GM04503 (cell line): ENCODE measurements at regions not wholly inside any gene's neighbourhood (a gene's known extent, or its start where the extent isn't known, plus 50 kb on each side); places are given as distances from the start of the nearest gene placed in this dataset.

Experiments used
- DNase-seq: peaks from one replicate; pipeline ENCODE4 v3.0.0-alpha.2; 2012; ENCODE audit warnings: low read depth

DNA sequence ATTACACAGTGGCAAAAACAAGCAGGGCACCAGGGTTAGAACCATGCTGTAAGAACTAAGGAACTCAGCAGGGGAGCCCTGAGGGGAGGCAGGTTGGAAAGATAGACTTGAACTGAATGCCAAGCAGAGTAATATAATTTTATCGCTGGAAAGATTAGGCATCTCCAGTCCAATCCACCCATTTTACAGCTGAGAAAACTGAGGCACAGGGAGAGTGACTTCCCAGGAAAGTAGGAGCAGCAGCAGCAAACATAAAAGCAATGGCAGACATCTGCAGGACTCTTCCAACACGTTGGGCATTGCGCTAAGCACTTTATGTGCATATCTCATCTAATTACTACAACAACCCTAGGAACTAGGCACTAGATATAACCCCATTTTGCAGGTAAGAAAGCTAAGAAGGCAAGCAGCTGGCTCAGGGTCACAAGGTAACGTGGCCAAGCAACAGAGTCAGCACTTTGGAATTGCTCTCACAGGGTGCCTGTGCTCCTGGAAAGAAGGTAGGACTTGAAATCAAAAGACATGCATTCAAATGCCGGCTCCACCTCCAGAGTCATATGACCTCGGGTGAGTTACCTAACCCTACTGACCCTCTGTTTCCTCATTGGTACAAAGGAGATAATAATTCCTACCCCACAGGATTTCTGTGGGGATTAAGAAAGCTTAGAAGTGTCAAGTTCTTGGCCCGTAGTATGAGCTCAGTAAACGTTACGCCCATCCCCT is 215.3 kb downstream of the BARX2 start:
- no peak for DNase-seq

DNA sequence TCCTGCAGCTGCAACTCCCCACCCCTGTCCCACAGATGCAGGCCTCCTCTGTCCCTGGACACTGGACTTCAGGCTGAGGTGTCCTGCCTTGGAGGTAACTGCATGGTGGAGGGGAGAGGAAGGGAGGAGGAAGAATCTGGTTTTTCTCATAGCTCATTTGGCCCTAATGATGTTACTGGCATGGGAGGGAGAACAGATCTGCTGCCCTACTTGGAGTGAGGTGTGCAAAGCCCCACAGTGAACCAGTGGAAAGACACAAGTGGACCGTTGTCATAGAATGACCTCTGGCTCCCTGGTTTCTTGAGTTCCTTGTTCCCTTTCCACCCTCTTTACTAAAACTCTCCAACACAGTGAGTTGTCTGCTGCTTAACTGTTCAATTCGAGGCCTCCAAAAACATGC is 215.9 kb downstream of the BARX2 start:
- no peak for DNase-seq

DNA sequence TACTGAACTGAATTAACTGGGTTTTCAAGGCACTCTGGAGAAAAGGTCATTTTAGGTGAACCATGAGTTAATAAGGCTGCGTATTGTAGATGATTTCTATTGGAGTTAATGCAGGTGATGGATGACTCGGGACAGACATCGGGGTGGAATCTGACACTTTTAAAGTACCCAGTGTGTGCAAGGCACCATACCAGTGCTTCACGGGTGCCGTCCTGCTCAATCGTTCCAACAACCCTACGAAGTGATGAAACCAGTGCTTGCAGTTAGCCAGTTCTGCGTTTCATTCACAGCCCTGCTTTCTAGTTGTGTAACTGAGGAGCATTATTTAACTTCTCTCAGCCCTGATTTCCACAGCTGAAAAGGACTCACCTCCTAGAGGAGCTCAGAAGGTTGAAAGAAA is 216.5 kb downstream of the BARX2 start:
- no peak for DNase-seq

DNA sequence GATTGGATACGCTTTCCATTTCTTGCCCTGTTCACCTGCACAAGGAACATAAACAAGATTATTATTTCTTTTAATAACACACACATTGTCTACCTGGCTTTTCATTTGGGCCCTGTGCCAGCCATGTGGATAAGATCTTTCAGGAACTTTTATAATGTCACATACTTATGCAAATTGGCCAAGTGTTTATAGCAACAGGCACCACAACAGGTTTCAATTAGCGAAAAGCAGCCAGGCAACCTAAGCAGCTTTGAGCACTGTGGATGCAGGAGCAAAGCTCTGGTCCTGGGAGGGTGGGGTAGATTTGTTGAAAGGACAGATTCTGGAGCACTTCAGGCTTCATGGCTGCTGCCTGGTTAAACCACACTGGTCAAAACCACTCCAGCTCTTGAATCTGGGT is 217.4 kb downstream of the BARX2 start:
- DNase-seq, result no peak

DNA sequence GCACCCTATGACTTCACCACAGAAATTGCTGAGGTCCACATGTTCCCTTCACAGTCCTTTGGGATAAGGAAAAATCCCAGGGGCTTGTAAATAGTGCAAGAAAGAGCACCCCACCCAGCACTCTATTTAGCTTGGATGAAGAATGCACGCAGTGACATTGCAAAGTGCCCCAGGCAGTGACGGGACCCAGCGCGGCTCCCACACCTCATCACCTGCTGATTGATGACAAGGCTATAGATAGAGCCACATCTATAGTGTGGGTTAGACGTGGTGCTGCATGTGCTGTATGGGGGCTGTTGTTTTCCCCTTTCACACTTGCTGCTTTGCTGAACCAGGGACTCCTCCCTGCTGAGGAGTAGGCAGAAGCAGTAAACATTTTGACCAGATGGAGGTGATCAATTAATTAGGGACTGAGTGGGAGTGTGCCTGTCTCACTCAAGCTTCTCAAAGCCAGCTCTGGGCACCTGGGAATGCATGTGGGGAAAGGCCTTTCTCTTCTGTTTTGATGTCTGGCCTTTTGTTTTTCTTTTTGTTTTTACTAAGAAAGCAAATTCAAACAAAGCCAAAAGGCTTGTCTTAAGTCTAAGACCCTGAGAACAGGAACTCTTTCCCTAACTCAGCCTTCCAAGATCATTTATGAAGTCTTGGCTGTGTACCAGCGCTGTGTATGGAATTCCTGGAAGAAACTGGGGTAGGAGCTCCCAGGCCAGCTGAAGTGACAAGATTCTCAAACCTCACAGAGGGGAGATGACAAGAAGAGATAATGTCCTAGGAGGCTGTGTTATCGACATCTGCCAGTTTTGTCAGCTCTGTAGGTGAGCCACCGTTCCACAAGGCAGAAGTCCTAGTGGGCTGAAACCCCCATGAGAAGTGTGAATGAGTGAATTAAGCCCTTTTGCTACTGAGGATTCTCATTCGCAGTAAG is 219.7 kb downstream of the BARX2 start:
- no peak for DNase-seq

DNA sequence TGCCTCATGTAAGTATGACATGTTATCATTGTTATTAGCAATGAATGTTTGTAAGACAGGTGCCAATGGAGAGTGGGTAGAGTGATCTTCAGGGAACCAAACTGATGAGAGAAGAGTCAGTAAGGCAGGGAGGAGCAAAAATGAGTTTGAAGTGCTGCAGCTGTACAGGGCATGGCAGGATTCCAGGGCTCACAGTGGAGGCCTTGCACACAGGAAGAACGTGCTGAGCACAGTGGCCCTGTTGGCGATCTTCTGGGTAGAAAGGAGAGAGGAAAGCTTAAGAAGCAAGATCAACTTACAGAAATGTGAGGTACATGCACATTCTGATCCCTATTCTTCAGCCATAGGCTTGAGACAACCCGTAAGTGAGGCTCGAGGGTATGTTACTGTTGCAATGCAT is 219.3 kb upstream of the TMEM45B start:
- DNase-seq, result no peak

DNA sequence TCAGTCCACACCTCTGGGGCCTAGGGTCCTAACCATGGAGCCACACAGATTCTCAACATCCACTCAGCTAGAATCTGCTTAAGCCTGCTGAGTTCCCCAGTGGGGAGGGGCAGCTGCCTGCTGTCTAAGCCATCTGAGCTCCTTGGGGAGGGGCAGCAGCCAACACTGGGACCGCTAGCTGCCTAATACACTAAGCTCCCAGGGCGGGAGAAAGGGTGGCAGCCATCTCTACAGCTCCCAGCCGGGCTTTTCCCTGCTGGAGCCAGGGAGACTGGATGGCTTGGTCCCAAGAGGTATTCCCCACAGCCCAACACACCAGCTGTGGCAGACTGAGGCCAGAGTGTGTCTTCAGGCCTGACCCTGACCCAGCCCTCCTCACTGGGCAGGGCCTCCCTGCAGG is 217.3 kb upstream of the TMEM45B start:
- no peak for DNase-seq

DNA sequence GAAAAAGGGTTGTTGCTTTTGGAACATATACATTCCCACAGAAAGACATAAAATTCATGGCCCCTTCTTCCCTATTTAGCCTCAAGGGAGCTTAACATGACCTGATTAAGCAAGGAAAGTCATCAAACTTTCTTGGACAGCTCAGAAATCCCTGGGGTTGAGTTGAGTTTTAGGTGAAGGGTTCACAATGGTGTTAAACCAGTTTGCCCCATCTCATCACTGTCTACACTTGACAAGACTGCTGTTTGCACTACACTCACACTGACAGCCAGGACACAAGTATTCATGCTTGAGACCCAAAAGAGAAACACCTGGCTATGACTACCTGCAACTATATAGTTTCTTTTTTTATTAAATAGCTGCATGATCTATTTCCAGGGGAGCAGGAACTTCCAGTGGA is 209.8 kb upstream of the TMEM45B start:
- DNase-seq, result no peak

DNA sequence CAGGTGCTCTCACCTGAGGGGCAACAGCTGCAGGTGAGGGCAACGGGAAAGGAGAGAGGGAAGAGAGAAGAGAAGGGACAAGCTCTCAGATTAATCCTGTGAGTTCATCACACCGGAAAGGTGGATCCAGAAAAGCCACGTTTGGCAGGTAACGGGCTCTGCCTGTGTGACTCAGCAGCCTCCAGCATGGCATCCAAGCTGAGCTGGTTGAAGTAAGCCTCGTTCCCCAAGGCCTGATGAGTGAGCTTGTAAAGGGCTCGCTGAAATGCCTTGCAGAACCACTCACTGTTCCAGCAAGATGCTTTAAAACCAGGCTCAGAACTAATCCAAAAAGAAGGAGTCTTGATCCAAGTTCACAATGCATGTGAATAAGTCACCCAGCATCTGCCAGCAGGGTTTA is 206.9 kb upstream of the TMEM45B start:
- no peak for DNase-seq

DNA sequence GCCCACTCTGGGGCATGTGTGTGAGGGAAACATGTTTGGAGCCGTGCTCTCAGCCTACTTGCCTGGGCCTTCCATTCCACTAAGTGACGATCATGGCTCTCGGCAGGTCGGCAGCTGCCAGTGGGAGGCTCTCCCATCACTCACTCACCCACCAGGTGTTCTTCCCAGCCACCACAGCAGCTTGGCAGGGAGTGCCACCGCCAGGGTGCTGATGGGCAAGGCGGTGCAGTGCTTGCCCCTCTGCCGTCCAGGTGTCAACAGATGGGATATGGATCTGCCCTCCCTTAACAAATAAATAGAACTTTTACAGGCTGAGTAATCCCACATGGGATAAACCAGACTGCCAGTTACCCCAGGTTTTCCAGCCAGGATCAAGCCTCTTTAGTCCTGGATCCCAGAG is 205.5 kb upstream of the TMEM45B start:
- DNase-seq, result no peak

DNA sequence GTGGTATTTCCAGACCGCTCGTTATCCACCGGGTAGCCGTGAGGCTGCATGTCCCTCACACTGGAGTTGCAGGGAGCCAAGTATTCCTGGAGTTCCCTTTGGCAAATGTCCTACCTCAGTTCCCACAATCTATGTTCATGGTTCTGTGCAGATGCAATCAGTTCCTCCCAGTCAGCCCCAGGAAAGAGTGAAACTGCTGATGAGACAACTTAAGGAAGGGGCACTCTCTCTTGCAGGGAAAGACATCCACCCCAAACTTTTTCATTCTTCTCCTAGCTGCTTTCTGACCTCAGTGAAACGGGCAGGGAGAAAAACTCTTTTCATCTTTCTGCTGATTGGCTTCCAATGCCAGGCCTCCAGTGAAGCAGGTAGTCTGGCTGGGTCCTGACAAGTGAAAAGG is 205.1 kb upstream of the TMEM45B start:
- no peak for DNase-seq

DNA sequence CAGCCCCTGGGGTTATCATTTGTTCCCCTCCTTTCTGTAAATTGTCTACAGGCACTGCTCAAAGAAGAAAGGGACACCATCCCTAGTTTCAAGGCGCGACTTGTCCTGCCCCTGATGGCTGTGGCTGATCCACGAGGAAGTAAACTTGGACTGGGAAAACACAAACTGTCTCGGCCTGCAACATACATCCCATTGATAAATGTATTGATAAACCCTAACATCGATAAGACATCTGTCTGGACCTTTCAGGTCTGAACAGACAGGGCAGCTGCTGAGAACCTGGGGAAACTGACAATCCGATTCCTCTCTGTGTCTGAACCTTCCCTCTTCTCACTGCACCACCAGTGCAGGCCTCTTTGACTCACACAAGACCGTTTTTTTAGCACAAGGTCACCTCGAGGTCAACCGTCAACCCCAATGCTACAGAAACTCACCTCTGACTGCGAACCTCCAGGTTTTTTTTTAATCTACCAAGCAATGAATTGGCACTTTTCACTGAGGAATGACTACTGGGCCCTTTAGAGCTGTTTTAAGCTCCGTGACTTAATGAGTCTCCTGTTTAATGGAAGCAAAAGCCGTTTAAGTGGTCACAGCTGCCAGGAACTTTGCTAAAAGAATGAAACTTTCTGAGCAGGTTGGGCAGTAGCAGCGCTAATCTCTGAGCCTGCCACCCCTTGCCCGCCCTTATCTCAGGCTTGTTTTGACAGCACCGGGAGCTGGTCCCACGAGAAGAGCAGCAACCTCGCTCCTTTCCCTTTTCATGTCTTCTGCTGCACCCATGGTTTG is 203.8 kb upstream of the TMEM45B start:
- no peak for DNase-seq

DNA sequence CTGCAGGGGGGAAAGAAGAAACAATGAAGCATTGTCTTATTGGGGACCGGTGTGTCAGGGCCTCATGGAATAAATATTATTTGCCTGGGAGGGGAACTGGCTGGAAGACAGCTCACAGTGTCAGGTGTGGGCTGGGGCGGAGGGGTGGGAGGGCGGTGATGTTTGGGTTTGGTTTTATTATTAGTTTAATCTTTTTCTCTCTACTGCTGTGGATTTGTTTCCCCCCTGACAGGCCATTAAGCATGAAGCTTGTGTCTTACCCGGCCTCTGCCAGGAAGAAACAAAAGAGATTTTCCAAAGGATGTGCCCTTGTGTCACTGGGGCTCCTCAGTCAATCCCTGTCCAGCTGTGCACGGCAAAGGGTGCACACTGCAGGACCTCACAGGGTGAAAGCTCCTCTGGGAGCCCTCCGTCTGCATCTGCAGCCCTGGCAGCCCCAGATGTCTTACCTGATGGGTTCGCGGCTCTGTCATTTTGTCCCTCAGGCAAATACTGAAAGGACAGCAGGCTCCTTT is 203.1 kb upstream of the TMEM45B start:
- DNase-seq, result no peak

DNA sequence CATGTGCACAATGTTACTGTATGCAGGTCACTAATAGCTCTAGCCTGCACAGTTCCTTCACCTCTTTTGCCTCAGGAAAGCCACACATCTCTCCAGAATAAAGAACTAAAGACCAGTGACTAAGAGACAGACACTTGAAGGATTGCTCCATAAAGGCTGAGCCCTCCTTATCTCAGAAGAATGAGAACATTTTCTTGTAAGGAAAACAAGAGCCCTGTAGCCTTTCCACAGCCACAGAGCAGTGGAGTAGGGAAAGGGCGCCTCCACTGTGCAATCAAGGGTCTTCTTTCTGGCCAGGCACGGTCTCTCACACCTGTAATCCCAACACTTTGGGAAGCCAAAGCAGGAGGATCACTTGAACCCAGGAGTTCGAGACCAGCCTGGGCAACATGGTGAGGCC is 202.6 kb upstream of the TMEM45B start:
- DNase-seq, result no peak

DNA sequence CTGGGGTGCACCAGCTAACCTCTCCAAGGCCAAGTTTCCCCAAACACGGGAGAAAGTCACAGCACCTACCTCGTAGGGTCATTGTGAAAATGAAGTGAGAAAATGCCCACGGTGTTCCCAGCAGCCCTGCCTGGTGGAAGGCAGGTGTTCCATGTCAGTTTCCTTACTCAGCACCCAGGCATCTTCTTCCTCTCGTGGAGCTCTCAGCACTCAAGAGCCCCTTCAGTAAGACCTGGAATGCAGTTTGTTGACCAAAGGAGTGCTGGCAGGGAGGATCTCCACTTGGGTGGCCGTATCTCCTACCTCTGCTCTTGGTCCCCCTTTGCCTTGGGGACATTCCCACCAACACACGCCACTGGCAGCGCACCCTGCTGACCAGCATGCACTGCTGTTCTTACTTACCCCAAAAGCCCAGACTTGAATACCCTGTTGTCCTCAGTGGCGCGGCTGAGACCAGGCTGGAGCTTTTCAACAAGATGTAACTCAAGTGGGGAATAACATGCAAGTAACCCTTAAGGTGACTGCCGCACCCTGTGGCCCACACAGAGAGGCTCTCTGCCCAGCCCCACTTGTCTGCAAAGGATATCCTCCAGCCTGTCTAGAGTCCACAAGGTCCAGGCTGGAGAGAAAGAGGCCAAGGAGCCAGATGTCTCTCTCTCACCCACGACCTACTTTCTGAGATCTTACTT is 201.2 kb upstream of the TMEM45B start:
- DNase-seq, result no peak

DNA sequence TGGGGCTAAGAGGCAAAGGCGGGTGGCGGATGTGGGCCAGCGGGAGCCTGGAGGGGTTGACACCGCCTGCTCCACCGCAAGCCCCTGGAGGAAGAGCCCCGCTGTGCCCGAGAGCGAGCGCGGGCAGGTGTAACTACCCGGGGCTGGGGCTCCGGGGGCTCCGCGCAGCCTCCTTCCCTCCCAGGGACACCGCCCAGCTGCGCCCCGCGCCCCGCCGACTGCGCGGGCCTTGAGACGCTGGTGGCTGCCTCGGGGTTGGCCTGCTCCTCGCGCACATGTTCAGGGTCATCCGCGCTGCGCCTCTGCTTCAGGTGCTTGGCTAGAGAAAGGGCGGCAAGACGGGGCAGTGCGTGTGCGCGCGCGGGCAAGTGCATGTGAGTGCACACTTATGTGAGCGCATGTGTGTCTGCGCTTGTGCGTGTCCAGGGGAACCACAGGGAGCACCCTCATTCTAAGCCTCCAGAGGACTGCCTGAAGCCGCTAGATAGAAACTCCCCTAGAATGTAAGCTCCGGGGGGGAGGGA is 197.5 kb upstream of the TMEM45B start:
- no peak for DNase-seq

DNA sequence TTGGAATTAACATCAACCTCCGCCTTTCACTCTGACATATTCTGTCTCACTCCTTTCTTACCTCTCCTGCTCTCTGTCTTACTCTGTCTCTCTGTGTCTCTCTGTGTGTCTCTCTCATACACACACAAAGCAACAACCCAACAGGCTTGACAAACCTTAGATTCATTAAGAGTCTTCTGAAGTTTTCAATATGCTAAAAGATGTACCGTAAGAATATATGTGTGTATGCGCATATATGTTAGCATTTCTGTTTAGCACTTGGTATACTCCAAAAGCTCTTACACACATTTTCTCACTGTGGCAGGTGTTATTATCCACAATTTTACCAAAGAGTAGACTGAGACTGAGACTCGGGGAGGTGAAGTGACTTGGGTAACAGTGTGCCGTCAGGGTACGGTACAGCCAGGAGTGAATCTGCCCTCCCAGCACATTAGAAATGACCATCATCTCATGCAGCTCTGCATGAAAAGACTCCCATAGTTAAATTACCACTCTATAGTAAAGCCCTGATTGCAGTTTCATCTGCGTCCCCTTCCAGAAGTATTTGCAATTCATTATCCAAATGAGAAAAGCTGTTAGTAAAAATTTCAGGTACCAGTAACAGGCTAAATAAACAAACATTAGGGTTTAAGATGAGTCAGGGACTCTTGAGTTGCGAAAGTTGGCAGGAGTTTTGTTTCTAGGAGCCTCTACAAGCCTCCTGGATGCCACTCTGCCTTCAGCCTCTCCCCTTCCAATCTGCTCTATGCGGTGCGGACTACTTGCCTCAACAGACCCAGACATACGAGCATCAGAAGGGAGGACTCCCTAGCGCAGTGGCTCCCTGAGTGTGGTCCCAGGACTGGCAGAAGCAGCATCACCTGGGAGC is 195.2 kb upstream of the TMEM45B start:
- DNase-seq, result no peak

DNA sequence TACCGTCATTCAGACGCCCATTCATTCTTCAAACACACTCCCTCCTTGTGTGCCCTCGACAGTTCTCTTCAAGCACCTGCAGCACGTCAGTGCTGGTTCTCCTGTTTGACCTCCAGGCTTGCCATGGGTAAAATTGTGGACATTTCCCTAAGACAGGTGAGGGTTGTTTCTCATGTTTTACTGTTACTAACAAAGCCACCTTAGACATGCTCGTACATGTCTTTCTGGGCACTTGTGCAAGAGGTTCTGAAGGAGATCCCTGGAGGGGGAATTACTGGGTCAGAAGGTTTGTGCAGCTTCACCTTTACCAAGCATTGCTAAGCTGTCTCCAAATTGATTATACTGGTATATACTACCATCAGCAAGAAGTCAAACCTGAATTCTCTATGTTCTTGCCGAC is 189.7 kb upstream of the TMEM45B start:
- DNase-seq, result no peak

DNA sequence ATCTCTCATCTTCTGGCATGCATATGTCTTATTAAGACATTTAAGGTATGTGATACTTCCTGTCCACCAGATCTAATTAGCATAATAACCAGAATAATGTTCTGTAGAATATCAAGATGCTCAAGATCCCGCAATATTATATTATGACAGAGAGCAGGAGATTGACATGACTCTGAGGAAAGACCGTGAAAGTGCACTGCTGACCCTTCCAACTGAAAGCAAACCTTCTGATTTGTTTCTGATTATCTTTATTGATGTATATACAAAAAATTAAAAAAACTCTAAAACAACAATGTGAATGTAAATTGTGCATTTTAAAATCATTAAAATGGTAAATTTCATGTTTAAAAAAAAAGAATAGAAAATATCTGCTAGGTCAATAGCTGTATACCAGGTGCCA is 184.4 kb upstream of the TMEM45B start:
- DNase-seq, result no peak

DNA sequence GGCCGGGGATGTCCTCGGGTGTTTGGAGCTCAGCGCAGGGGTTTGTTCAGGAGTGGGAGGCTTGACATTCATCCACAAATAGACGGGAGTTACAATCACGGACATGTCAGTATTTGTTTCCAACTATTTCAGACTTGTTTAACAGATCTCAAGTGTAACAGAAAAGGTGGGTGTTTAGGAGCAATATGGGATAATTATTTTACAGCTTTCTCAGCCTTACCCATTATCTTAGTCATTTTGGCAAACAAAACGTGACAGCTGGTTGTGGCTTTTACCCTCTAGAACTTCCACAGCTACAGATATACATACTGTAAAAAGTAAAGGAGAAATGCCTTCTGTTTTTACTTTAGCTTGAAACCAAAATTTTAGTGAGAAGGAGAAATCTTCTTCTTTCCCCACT is 178.7 kb upstream of the TMEM45B start:
- DNase-seq, result no peak

DNA sequence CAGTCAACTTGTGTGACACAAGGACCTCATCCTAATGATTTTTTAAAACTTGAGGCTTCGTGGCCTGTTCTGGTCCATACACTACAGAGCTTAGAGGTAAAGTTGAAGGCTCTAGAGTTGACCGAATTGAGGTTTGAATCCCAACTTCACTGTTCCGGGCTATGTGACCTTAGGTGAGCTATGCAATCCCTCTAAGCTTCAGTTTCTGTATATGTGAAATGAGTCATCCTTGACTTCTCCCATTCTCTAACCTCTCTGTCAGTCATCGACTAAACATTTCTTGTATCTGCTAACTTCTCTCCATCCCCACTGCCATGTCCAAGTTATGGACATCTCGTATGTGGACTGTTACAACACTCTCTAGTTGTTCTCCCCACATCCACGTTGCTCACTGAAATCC is 178.2 kb upstream of the TMEM45B start:
- no peak for DNase-seq
